GM18498 (cell line): ENCODE measurements at regions not wholly inside any gene's neighbourhood (a gene's known extent, or its start where the extent isn't known, plus 50 kb on each side); places are given as distances from the start of the nearest gene placed in this dataset.
"Not testable (repeated sequence)": the region's sequence is repeated elsewhere in the genome, so short reads cannot be mapped to it uniquely, and the experiment has no call there.

Source experiments
- ATAC-seq: cut with Tn5 transposase; IDR thresholded peaks from one replicate; pipeline ENCODE4 v1.9.1; 2021; ENCODE audit warnings: mild to moderate bottlenecking, moderate library complexity; ENCODE audit not compliant: unreplicated experiment

DNA sequence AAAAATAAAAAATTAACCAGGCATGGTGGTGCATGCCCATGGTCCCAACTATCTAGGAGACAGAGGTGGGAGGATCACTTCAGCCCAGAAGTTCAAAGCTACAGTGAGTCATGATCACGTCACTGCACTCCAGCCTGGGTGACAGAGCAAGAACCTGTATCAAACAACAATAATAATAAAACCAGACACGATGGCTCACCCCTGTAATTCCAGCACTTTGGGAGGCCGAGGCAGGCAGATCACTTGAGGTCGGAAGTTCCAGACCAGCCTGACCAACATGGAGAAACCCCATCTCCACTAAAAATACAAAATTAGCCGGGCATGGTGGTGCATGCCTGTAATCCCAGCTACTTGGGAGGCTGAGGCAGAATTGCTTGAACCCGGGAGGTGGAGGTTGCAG, 159.4 kb downstream of the SKIDA1 start:
- not testable (repeated sequence) for ATAC-seq

DNA sequence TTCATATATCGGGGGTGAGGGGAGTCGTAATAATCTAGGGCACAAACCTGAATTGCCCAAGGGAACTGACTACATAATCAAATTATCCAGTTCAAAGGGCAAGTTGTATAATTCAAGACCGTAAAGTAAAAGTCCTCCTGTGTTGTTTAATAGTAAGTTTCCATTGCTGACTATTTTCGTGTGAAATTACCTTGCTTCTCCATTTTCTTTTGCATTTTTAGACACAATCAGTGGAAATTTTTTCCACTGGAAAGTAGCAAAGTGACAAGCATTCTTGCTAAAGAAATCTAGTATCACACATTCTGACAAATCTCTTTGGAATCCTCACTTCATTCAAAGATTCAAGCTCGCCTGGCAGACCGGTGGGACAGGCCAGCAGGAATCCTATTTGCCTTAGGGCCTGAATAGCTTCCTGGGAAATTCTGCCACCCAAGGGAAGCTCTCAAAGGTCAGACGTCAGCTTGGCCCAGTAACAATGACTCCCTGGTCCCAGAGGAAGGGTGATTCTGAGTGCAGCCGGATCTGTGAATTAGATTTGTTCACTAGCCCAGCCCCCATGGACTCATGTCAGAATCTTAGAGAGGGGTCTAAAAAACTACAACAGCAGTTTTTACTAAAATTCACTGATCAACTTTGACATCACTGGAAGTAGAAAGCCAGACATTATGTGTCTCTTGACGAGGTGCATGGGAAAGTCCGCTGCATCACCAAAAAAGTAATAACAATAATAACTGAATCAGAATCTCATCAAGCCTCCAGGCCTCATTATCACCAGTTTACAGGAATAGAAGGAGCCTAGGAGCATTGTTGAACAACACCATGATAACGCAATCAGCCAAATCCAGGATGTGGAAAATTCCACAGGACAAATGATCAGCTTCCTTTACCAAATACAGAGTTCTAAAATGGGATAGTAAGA, 161.0 kb downstream of the SKIDA1 start:
- ATAC-seq, result no peak

DNA sequence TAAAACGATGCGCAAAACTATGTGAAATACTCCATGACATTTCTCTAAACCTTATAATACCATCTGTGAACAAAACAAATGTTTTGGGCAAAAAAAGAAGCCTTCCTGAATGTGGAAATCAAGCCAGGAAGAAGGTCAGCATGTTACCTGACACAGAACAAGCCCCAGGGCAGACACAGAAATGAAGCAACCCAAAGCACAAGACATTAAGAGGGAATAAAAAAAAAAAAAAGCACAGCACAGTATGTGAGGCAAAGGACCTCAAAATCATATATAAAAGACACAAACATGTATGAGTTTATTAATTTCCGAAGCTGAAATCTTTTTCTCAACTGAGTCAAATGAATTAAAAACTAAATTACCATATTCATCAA, 161.8 kb downstream of the SKIDA1 start:
- no peak for ATAC-seq

DNA sequence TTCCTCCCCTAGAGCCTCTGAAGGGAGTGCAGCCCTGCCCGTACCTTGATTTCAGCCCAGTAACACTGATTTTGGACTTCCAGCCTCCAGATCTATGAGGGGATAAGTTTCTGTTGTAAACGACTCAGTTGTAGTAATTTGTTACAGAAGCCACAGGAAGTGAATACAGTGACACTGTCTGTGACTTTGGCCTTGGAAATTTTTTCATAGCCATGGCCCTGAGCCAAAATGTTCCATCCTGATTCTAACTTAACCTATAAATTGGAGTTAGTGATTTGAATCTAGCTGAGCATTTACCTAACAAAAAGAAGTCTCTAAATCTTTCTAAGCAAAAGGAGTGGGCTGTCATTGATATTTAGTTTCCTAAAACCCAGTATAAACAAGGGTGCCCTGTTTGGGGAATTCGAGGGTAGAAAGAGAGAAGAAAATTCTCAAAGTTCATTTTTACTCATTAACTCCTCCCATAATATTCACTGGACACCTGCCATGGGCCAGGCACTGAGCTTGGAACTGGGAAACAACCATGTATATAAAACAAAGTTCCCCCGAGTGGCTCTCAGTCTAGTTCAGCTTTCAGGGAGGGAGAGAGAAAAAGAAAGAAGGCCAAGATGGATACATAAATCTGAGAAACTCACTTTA, 162.3 kb downstream of the SKIDA1 start:
- ATAC-seq, result no peak

DNA sequence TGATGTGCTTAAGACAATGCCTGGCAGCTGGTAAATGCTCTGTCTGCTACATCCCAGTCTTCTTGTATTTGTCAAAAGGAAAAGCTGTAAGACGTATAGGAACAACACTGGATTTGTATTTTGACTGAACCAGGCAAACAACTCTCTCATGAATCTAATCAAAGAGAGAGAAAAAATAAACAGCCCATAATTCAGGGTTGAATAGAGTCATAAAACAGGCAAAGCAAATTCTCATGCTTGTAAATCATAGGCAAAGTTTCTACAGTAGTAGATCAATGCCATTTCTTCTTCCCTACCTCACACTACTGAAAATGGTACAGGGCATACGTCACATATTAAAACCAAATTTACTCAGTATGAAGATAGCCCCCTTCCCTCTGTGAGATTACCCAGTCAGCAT, 166.3 kb downstream of the SKIDA1 start:
- ATAC-seq, result no peak

DNA sequence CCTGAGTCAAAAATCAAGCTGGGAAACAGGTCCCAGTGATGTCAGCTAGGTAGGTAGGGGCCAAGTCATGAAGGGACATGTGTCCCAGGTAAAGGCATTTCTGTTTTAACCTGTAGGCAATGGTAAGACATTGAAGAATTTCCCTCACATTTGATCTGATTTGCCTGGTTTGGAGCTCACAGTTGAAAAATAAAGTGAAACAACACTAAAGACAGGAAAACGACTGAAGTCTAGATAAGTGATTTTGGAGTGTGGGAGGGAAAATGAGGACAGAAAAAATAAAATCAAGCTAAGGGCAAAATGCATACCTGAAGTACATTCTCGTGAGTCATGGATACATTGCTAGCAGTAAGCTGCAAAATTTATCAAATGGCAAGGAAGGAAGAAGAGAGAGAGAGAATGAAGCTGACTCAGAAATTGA, 169.9 kb downstream of the SKIDA1 start:
- ATAC-seq, result no peak

DNA sequence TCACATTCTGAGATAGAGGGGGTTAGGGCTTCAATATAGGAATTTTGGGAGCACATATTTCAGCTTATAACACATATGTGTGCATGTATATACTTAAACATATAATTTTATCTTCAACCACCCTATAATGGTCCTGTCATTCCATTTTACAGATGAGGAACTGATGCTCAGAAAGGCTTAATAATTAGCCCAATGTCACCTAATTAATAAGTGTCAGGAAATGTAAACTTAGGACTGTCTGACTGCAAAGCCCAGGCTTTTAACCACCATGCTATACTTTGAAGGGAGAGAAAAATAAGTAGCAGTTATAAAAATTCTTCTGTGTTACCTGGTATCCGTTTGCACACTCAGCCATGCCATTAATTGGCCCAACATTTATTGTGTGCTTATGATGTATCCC, 172.6 kb downstream of the SKIDA1 start:
- ATAC-seq, result no peak

DNA sequence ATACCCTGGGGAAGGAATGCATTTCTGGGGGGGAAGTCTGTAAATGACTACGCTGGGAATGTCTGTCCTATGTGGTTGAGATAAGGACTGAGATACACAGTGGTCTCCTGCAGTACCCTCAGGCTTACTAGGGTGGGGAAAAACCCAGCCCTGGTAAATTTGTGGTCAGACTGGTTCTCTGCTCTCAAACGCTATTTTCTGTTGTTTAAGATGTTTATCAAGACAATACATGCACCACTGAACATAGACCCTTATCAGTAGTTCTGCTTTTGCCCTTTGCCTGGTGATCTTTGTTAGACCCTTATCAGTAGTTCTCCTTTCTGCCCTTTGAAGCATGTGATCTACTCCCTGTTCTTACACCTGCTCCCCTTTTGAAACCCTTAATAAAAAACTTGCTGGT, 173.9 kb downstream of the SKIDA1 start:
- not testable (repeated sequence) for ATAC-seq

DNA sequence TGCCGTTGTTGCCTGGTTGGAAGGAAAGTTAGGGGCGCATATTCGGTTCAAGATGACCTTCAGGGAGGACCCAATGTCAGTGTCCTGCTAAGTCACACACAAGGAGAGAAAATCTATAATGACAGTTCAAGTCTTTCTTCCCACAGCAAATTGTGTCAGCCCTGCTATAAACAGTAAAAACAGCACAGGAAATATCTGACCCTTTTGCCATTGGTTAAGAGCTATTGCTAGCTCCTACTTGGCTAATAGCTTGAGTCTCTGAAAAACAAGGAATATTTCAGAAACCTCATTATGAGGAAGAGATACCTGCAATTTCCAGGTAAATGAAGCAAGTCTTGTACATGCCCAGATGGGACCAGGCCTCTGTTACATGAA, 175.6 kb downstream of the SKIDA1 start:
- ATAC-seq, result no peak

DNA sequence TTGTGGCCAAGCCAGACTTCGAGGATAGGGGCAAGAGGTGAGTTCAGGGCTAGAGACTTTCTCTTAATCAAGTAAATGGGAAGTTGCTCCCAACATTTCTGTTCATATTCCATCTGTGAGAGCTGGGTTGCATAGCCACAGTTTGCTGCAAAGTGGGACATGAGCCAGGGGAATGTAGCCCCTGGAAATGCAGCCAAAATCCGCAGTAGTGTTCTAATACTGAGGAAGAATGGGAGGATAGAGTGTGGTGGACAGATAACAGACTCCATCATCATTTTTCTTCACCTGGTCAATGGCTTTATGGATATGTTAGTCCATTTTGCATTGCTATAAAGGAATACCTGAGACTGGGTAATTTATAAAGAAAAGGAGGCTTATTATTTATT, 177.7 kb downstream of the SKIDA1 start:
- no peak for ATAC-seq

DNA sequence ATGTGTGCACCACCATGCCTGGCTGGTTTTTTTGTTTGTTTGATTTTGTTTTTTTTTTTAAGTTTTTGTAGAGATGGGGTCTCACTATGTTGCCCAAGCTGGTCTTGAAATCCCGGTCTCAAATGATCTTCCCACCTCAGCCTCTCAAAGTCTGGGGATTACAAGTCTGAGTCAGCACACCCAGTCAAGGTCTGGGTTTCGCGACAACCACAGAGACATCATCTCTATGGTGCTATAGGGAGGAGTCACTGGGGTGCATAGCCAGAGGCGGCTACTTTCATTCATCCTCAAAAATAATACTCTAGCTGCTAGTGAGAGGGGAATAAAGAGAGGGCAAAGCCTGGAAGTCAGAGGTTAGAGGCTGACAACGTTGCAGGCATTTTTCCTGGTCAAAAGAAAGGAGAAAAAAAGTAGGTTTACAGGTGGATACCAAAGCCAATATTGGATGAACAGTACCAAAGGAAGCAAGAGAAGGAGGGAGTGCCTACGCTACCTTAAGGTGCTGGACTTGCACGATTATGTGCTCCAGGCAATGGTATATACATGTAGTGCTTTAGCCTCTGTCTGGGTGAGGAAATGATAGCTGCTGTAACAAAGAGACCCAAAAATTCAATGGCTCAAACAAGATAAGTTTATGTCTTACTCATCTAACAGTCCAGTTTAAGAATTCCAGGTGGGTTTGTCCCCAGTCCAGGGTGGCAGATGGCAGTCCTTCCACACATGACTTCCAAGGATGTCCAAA, 178.3 kb downstream of the SKIDA1 start:
- ATAC-seq, result no peak

DNA sequence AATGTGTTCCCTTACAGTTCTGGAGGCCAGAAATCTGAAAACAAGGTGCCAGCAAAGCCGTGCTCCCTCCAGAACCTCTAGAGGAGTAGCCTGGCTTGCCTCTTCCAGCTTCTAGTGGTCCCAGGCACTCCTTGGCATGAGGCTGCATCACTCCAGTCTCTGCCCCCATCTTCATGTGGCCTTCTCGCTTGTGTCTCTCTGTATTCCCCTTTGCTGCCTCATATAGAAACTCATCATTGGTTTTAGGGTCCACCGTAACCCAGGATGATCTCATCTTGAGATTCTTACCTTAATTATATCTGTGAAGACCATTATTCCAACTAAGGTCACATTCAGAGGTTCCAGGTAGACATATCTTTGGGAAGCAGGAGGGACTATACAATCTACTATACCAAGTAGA, 182.4 kb downstream of the SKIDA1 start:
- ATAC-seq, result no peak

DNA sequence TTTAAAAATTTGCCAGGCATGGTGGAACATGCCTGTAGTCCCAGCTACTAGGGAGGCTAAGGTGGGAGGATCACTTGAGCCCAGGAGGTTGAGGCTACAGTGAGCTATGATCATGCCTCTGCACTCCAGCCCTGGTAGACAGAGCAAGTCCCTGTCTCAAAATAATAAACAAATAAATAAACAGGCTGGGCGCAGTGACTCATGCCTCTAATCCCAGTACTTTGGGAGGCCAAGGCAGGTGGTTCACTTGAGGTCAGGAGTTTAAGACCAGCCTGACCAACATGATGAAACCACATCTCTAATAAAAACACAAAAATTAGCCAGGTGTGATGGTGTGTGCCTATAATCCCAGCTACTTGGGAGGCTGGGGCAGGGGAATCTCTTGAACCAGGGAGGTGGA, 183.0 kb downstream of the SKIDA1 start:
- not testable (repeated sequence) for ATAC-seq

DNA sequence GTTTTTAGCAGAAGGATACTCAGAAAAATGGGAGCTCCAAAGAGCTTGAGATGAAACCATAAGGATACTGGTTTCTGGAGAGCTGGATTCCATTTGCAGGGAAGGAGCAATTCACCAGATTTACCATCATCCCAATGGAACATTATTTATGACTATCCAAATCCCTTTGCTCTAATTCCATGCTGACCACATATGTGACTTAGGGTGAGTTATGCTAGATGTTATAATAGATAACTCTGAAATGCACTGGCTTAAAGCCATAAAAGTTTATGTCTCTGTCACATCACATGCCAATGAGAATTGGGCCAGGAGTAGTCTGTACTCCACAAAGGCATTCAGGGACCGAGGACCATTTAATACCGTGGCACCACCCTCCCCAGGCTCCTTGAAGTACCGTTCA, 185.2 kb downstream of the SKIDA1 start:
- ATAC-seq, result no peak

DNA sequence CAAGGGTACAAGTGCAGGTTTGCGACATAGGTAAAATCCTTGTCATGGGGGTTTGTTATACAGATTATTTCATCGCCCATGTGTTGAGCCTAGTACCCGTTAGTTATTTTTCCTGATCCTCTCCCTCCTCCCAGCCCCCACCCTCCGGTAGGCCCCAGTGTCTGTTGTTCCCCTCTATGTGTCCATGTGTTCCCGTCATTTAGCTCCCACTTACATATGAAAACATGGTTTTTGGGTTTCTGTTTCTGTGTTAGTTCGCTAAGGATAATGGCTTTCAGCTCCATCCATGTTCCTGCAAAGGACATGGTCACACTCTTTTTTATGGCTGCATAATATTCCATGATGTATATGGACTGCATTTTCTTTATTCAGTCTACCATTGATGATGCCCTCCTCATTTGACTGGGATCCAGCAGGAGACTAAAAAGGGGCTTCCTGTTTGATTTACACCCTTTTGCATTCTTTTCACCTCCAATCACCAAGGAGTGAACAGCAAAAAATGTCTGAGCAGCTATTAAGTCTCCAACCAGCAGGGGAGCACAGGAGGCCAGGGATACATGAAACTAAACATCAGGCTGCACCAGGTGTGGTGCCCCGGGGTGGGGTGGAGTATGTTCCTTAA, 188.2 kb downstream of the SKIDA1 start:
- no peak for ATAC-seq

DNA sequence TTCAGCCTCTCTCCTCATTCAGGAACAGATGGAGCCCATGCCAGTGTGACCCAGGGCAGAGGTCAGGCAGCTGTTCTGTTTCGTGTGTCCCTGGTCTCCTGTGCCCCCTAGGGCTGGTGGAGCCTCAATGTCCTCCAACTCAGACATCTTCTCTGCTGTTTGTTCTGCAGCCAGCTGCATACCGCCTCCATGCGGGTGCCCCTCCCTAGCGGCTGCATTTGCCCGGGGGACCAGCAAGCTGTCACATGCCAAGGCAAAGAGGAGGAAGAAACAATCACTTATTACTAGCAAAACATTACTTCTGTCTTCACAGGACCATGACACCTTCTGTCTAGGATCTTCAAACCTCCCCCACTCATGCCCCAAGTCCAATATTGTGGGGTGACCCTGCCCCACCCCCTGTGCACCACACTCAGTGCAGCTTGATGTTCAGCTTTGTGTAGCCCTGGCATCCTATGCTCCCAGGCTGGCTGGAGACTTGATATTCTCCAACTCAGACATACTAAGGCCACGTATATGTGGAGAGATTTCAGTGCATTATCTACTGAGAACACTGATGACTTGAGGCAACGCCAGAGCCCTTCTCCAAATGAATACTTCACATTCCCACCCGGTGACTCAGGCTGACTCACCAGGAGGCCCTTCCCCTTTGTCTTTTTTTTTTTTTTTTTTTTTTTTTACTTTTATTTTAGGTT, 188.9 kb downstream of the SKIDA1 start:
- no peak for ATAC-seq

DNA sequence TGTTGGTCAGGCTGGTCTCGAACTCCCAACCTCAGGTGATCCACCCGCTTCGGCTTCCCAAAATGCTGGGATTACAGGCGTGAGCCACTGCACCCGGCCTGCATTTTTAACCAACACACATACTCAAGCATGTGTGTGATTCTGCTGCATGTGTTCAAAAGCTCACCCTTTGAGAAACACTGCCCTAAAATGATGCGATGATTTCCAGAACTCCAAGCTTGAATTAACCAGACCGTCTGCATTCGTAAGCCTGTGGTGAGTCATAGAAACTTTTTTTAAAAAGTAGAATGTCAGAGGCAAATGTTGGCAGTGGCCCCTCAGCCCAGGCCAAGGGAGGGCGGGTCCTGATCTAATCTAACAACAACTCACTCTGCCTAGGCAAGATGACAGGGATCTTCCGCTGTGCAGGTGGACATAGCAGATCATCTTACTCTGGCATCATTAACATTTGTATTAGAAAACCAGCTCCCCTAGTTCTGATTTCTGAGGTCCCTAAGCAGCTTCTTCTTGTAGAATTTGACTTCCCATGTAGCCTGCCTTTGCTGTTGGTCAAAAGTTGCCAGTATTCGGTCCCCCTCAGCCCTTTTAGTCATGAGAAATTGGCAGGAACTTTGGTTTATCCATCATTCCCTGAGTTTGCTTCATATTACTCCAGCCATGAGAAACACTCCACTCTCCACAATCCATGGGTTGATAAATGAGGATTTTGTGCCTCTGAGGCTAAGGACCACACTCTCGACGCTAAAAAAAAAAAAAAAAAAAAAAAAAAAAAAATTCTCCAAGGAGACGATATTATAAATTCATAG, 190.4 kb downstream of the SKIDA1 start:
- no peak for ATAC-seq

DNA sequence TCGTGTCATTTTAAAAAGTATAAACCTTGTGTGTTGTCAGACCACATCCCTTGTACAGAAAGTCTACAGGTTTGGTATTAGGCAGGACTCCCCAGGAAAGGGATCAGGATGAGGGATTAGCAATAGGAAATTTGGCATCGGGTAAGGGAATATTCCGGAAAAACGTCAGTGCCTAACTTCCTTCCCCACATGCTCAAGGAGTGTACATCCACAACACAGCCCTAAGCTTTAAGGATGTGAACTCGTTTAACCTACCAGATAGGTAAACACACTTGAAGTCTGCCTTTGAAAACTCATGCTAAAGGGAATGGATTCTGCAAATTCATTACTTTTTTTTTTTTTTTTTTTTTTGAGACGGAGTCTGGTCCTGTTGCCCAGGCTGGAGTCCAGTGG, 194.9 kb downstream of the SKIDA1 start:
- ATAC-seq, result no peak

DNA sequence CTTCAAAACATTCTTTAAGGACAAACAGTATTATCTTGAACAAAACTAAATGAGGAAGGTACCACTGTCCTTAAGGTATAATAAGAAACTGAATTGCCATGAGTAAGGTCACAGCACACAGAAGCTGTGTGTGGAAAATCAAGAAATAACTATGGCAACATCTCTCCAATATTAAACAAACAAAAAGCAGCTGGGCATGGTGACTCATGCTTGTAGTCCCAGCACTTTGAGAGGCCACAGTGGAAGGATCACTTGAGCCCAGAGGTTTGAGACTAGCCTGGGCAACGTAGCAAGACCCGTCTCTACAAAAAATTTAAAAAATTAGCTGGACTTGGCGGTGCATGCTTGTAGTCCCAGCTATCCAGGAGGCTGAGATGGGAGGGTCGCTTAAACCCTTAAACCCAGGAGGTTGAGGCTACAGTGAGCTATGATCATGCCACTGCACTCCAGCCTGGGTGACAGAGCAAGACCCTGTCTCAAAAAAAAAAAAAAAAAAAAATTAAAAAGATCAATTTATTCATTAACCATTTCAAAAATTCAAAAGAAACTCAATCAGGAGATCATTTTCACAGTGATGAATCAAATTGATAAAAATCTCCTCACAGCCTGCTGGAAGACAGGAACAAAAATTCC, 195.4 kb downstream of the SKIDA1 start:
- ATAC-seq, result no peak
